ENCODE measurements at regions not wholly inside any gene's neighbourhood (a gene's known extent, or its start where the extent isn't known, plus 50 kb on each side); places are given as distances from the start of the nearest gene placed in this dataset.

GRCh38 chr9:16154521-16155078 is 601.8 kb downstream of the CCDC171 start:
- CTCF ChIA-PET: interaction anchor here (0.7 kb wide), 1 partner anchor 264 kb away, joined by 4 read pairs; no protein-coding TSS in a partner anchor
- intact Hi-C loops (cut with micrococcal nuclease; ENCODE audit: unreplicated experiment): no loop called here
- peak in 1 of 2 experiments; percentile 32 for DNase-seq
- POLR2A ChIA-PET (ENCODE audit: unreplicated experiment): no interaction called here
- Histone ChIP-seq H3K9me3 (ENCODE audit: insufficient read depth, low read depth) (no peaks in the 10 kb centered on the region), H3K79me2 (ENCODE audit: low read depth) (no peaks in the 10 kb centered on the region), H3K4me3 (no peak overlapping the region), H3K27me3 (ENCODE audit: insufficient read depth, low read depth) (no peaks in the 10 kb centered on the region), H3K9me2 (ENCODE audit: insufficient read depth) (no peaks in the 10 kb centered on the region), H3K27ac (no peak overlapping the region), H3K4me2 (no peak overlapping the region), H2AFZ (no peak overlapping the region), H4K20me1 (ENCODE audit: insufficient read depth) (no peaks in the 10 kb centered on the region), H3K4me1 (replicated peaks; ENCODE audit: insufficient read depth) (no peaks in the 10 kb centered on the region), H3K36me3 (ENCODE audit: low read depth) (no peaks in the 10 kb centered on the region), H3F3A (ENCODE audit: insufficient read depth, low read depth) (no peaks in the 10 kb centered on the region)
- BruUV-seq (replicated peaks): no TSS peak
- TF ChIP-seq EZH2 (IDR thresholded peaks at IDR 0.05; ENCODE audit: low read depth) (no peak), CTCF (conservative IDR thresholded peaks at IDR 0.05) (no peak)

- H3K4me2 ChIP-seq: no peak overlapping the region
- no peaks in the 10 kb centered on the region for H3K9me3 ChIP-seq (ENCODE audit: insufficient read depth, low read depth)
- no peaks in the 10 kb centered on the region for H3K9me2 ChIP-seq (ENCODE audit: insufficient read depth)
- POLR2A ChIA-PET (ENCODE audit: unreplicated experiment): no interaction called here
- TF ChIP-seq CTCF (conservative IDR thresholded peaks at IDR 0.05) (no peak), EZH2 (IDR thresholded peaks at IDR 0.05; ENCODE audit: low read depth) (no peak)
- H3K4me1 ChIP-seq (replicated peaks; ENCODE audit: insufficient read depth): no peaks in the 10 kb centered on the region
- no TSS peak for BruUV-seq (replicated peaks)
- no peaks in the 10 kb centered on the region for H3K79me2 ChIP-seq (ENCODE audit: low read depth)
- CTCF ChIA-PET: no interaction called here
- no peaks in the 10 kb centered on the region for H4K20me1 ChIP-seq (ENCODE audit: insufficient read depth)
- no peak overlapping the region for H3K4me3 ChIP-seq
- intact Hi-C loops (cut with micrococcal nuclease; ENCODE audit: unreplicated experiment): no loop called here
- no peak overlapping the region for H3K27ac ChIP-seq
- DNase-seq: no peak
- no peaks in the 10 kb centered on the region for H3F3A ChIP-seq (ENCODE audit: insufficient read depth, low read depth)
- H3K27me3 ChIP-seq (ENCODE audit: insufficient read depth, low read depth): no peaks in the 10 kb centered on the region
- no peak overlapping the region for H2AFZ ChIP-seq
- no peaks in the 10 kb centered on the region for H3K36me3 ChIP-seq (ENCODE audit: low read depth)
These were observed 603.0 kb downstream of the CCDC171 start for GRCh38 chr9:16155878-16156277.

GRCh38 chr9:16157216-16157615 is 604.4 kb downstream of the CCDC171 start:
- POLR2A ChIA-PET (ENCODE audit: unreplicated experiment): no interaction called here
- H3K4me1 ChIP-seq (replicated peaks; ENCODE audit: insufficient read depth): no peaks in the 10 kb centered on the region
- no peaks in the 10 kb centered on the region for H3K79me2 ChIP-seq (ENCODE audit: low read depth)
- H3K4me2 ChIP-seq: no peak overlapping the region
- no peak for DNase-seq
- BruUV-seq (replicated peaks): no TSS peak
- no peaks in the 10 kb centered on the region for H3K9me3 ChIP-seq (ENCODE audit: insufficient read depth, low read depth)
- no peaks in the 10 kb centered on the region for H4K20me1 ChIP-seq (ENCODE audit: insufficient read depth)
- H3K27ac ChIP-seq: no peak overlapping the region
- H3K27me3 ChIP-seq (ENCODE audit: insufficient read depth, low read depth): no peaks in the 10 kb centered on the region
- intact Hi-C loops (cut with micrococcal nuclease; ENCODE audit: unreplicated experiment): no loop called here
- H3K9me2 ChIP-seq (ENCODE audit: insufficient read depth): no peaks in the 10 kb centered on the region
- no peaks in the 10 kb centered on the region for H3K36me3 ChIP-seq (ENCODE audit: low read depth)
- H3K4me3 ChIP-seq: no peak overlapping the region
- CTCF ChIA-PET: no interaction called here
- H2AFZ ChIP-seq: no peak overlapping the region
- no peaks in the 10 kb centered on the region for H3F3A ChIP-seq (ENCODE audit: insufficient read depth, low read depth)
- TF ChIP-seq EZH2 (IDR thresholded peaks at IDR 0.05; ENCODE audit: low read depth) (no peak), CTCF (conservative IDR thresholded peaks at IDR 0.05) (no peak)
